HEK293 (cell line): ENCODE measurements at regions not wholly inside any gene's neighbourhood (a gene's known extent, or its start where the extent isn't known, plus 50 kb on each side); places are given as distances from the start of the nearest gene placed in this dataset.

Experiments used
- AEBP2 ChIP-seq: fragments of 450-650 bp; formaldehyde crosslinking; IDR thresholded peaks from 2 replicates; pipeline ENCODE4 v1.5.1; 2016; ENCODE audit warnings: missing biosample characterization, missing genetic modification characterization, borderline replicate concordance
- KLF16 ChIP-seq: fragments of 450-650 bp; formaldehyde crosslinking; IDR thresholded peaks from 2 replicates; pipeline ENCODE4 v1.5.1; 2017; ENCODE audit warnings: missing biosample characterization, missing genetic modification characterization
- KLF9 ChIP-seq: fragments of 450-650 bp; formaldehyde crosslinking; IDR thresholded peaks from 2 replicates; pipeline ENCODE4 v1.5.1; 2016; ENCODE audit warnings: missing biosample characterization, missing genetic modification characterization, low read depth
- MYNN ChIP-seq: fragments of 450-650 bp; formaldehyde crosslinking; IDR thresholded peaks from 2 replicates; pipeline ENCODE4 v1.5.1; 2016; ENCODE audit warnings: missing biosample characterization, missing genetic modification characterization, borderline replicate concordance
- OSR2 ChIP-seq: fragments of 450-650 bp; formaldehyde crosslinking; IDR thresholded peaks from 2 replicates; pipeline ENCODE4 v1.5.1; 2016; ENCODE audit warnings: missing biosample characterization, missing genetic modification characterization
- OVOL3 ChIP-seq: fragments of 450-650 bp; formaldehyde crosslinking; IDR thresholded peaks from 2 replicates; pipeline ENCODE4 v1.5.1; 2016; ENCODE audit warnings: missing biosample characterization, missing genetic modification characterization
- PRDM1 ChIP-seq: fragments of 450-650 bp; formaldehyde crosslinking; IDR thresholded peaks from 2 replicates; pipeline ENCODE4; 2016; ENCODE audit warnings: missing biosample characterization, missing genetic modification characterization
- REPIN1 ChIP-seq: fragments of 450-650 bp; formaldehyde crosslinking; IDR thresholded peaks from 2 replicates; pipeline ENCODE4 v1.5.1; 2017; ENCODE audit warnings: missing biosample characterization, missing genetic modification characterization, low read depth
- SETDB1 ChIP-seq: IDR thresholded peaks from one replicate; pipeline ENCODE4 v1.6.1; 2017; ENCODE audit warnings: mild to moderate bottlenecking, low read length, moderate library complexity, mixed read lengths; ENCODE audit not compliant: insufficient read length
- SP3 ChIP-seq: fragments of 450-650 bp; formaldehyde crosslinking; IDR thresholded peaks from 2 replicates; pipeline ENCODE4 v1.5.1; 2016; ENCODE audit warnings: missing biosample characterization, missing genetic modification characterization
- YY2 ChIP-seq: fragments of 450-650 bp; formaldehyde crosslinking; IDR thresholded peaks from 2 replicates; pipeline ENCODE4 v1.5.1; 2016; ENCODE audit warnings: missing biosample characterization, missing genetic modification characterization
- ZBTB48 ChIP-seq: fragments of 450-650 bp; formaldehyde crosslinking; IDR thresholded peaks from 2 replicates; pipeline ENCODE4 v1.5.1; 2016; ENCODE audit warnings: missing biosample characterization, missing genetic modification characterization
- ZNF155 ChIP-seq: fragments of 450-650 bp; formaldehyde crosslinking; IDR thresholded peaks from 2 replicates; pipeline ENCODE4 v1.5.1; 2016; ENCODE audit warnings: missing biosample characterization, missing genetic modification characterization
- ZNF157 ChIP-seq: fragments of 450-650 bp; formaldehyde crosslinking; IDR thresholded peaks from 2 replicates; pipeline ENCODE4 v1.5.1; 2016; ENCODE audit warnings: missing biosample characterization, missing genetic modification characterization
- ZNF24 ChIP-seq: fragments of 450-650 bp; formaldehyde crosslinking; IDR thresholded peaks from 2 replicates; pipeline ENCODE4 v1.5.1; 2016; ENCODE audit warnings: missing biosample characterization, missing genetic modification characterization
- ZNF324 ChIP-seq: fragments of 450-650 bp; formaldehyde crosslinking; IDR thresholded peaks from 2 replicates; pipeline ENCODE4 v1.5.1; 2016; ENCODE audit warnings: missing biosample characterization, missing genetic modification characterization
- ZNF366 ChIP-seq: fragments of 450-650 bp; formaldehyde crosslinking; conservative IDR thresholded peaks from 2 replicates; pipeline ENCODE4 v1.5.1; 2016; ENCODE audit warnings: missing biosample characterization, missing genetic modification characterization
- ZNF404 ChIP-seq: fragments of 450-650 bp; formaldehyde crosslinking; IDR thresholded peaks from 2 replicates; pipeline ENCODE4 v1.5.1; 2017; ENCODE audit warnings: missing biosample characterization, missing genetic modification characterization
- ZNF449 ChIP-seq: fragments of 450-650 bp; formaldehyde crosslinking; IDR thresholded peaks from 2 replicates; pipeline ENCODE4 v1.5.1; 2017; ENCODE audit warnings: missing biosample characterization, mild to moderate bottlenecking, missing genetic modification characterization, moderate library complexity
- ZNF473 ChIP-seq: fragments of 450-650 bp; formaldehyde crosslinking; IDR thresholded peaks from 2 replicates; pipeline ENCODE4 v1.5.1; 2017; ENCODE audit warnings: missing biosample characterization, missing genetic modification characterization
- ZNF48 ChIP-seq: fragments of 450-650 bp; formaldehyde crosslinking; IDR thresholded peaks from 2 replicates; pipeline ENCODE4 v1.5.1; 2016; ENCODE audit warnings: missing biosample characterization, missing genetic modification characterization
- ZNF585B ChIP-seq: fragments of 450-650 bp; formaldehyde crosslinking; IDR thresholded peaks from 2 replicates; pipeline ENCODE4 v1.5.1; 2016; ENCODE audit warnings: missing biosample characterization, missing genetic modification characterization
- ZNF660 ChIP-seq: fragments of 450-650 bp; IDR thresholded peaks from 2 replicates; pipeline ENCODE4 v1.5.1; 2018; ENCODE audit warnings: missing biosample characterization, mild to moderate bottlenecking, missing genetic modification characterization
- ZNF701 ChIP-seq: fragments of 450-650 bp; formaldehyde crosslinking; IDR thresholded peaks from 2 replicates; pipeline ENCODE4 v1.5.1; 2016; ENCODE audit warnings: missing biosample characterization, missing genetic modification characterization
- ZNF707 ChIP-seq: fragments of 450-650 bp; formaldehyde crosslinking; IDR thresholded peaks from 2 replicates; pipeline ENCODE4 v1.5.1; 2016; ENCODE audit warnings: missing biosample characterization, missing genetic modification characterization
- ZNF843 ChIP-seq: fragments of 450-650 bp; formaldehyde crosslinking; IDR thresholded peaks from 2 replicates; pipeline ENCODE4 v1.5.1; 2016; ENCODE audit warnings: missing biosample characterization, missing genetic modification characterization
- ZXDB ChIP-seq: fragments of 450-650 bp; formaldehyde crosslinking; IDR thresholded peaks from 2 replicates; pipeline ENCODE4 v1.5.1; 2016; ENCODE audit warnings: missing biosample characterization, missing genetic modification characterization
- TF ChIP-seq, protein P1 (sequence below): fragments of 450-650 bp; formaldehyde crosslinking; IDR thresholded peaks from 2 replicates; pipeline ENCODE4 v1.5.1; 2016; ENCODE audit warnings: missing biosample characterization, missing genetic modification characterization, borderline replicate concordance
- TF ChIP-seq, protein P2 (sequence below): fragments of 450-650 bp; formaldehyde crosslinking; IDR thresholded peaks from 2 replicates; pipeline ENCODE4 v1.5.1; 2017; ENCODE audit warnings: missing biosample characterization, missing genetic modification characterization

GRCh38 chr10:120184547-120185337 is 272.3 kb upstream of the PLPP4 start (continued):
- TF ChIP-seq AEBP2 (tag by site-specific recombination) = no peak
- no peak for TF ChIP-seq OVOL3 (tag by site-specific recombination)
- TF ChIP-seq REPIN1 (tag by site-specific recombination) = no peak
- no peak for TF ChIP-seq ZXDB (tag by site-specific recombination)
- no peak for TF ChIP-seq ZNF24
- TF ChIP-seq ZNF473 (tag by site-specific recombination) = no peak
- TF ChIP-seq ZNF366 (tag by site-specific recombination) = no peak
- no peak for TF ChIP-seq ZNF48 (tag by site-specific recombination)
- no peak for TF ChIP-seq ZNF404 (tag by site-specific recombination)
- TF ChIP-seq YY2 (tag by site-specific recombination) = no peak
- no peak for TF ChIP-seq SP3
- peak; percentile 81; the same call in 1 of the 2 replicates for TF ChIP-seq MYNN (tag by site-specific recombination)
- no peak for TF ChIP-seq ZBTB48 (tag by site-specific recombination)
- TF ChIP-seq ZNF707 (tag by site-specific recombination) = no peak
- no peak for TF ChIP-seq ZNF157
- no peak for TF ChIP-seq KLF16 (tag by site-specific recombination)
- no peak for TF ChIP-seq ZNF449 (tag by site-specific recombination)
- TF ChIP-seq ZNF585B (tag by site-specific recombination) = no peak
- no peak for TF ChIP-seq ZNF701 (tag by site-specific recombination)
- no peak for TF ChIP-seq ZNF324 (tag by site-specific recombination)
- no peak for TF ChIP-seq PRDM1 (tag by site-specific recombination)
- no peak for TF ChIP-seq KLF9 (tag by site-specific recombination)
- TF ChIP-seq, protein P1, sequence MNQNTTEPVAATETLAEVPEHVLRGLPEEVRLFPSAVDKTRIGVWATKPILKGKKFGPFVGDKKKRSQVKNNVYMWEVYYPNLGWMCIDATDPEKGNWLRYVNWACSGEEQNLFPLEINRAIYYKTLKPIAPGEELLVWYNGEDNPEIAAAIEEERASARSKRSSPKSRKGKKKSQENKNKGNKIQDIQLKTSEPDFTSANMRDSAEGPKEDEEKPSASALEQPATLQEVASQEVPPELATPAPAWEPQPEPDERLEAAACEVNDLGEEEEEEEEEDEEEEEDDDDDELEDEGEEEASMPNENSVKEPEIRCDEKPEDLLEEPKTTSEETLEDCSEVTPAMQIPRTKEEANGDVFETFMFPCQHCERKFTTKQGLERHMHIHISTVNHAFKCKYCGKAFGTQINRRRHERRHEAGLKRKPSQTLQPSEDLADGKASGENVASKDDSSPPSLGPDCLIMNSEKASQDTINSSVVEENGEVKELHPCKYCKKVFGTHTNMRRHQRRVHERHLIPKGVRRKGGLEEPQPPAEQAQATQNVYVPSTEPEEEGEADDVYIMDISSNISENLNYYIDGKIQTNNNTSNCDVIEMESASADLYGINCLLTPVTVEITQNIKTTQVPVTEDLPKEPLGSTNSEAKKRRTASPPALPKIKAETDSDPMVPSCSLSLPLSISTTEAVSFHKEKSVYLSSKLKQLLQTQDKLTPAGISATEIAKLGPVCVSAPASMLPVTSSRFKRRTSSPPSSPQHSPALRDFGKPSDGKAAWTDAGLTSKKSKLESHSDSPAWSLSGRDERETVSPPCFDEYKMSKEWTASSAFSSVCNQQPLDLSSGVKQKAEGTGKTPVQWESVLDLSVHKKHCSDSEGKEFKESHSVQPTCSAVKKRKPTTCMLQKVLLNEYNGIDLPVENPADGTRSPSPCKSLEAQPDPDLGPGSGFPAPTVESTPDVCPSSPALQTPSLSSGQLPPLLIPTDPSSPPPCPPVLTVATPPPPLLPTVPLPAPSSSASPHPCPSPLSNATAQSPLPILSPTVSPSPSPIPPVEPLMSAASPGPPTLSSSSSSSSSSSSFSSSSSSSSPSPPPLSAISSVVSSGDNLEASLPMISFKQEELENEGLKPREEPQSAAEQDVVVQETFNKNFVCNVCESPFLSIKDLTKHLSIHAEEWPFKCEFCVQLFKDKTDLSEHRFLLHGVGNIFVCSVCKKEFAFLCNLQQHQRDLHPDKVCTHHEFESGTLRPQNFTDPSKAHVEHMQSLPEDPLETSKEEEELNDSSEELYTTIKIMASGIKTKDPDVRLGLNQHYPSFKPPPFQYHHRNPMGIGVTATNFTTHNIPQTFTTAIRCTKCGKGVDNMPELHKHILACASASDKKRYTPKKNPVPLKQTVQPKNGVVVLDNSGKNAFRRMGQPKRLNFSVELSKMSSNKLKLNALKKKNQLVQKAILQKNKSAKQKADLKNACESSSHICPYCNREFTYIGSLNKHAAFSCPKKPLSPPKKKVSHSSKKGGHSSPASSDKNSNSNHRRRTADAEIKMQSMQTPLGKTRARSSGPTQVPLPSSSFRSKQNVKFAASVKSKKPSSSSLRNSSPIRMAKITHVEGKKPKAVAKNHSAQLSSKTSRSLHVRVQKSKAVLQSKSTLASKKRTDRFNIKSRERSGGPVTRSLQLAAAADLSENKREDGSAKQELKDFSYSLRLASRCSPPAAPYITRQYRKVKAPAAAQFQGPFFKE (tag by site-specific recombination) = no peak
- no peak for TF ChIP-seq SETDB1
- TF ChIP-seq, protein P2, sequence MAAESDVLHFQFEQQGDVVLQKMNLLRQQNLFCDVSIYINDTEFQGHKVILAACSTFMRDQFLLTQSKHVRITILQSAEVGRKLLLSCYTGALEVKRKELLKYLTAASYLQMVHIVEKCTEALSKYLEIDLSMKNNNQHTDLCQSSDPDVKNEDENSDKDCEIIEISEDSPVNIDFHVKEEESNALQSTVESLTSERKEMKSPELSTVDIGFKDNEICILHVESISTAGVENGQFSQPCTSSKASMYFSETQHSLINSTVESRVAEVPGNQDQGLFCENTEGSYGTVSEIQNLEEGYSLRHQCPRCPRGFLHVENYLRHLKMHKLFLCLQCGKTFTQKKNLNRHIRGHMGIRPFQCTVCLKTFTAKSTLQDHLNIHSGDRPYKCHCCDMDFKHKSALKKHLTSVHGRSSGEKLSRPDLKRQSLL (tag by site-specific recombination) = peak; percentile 96
- no peak for TF ChIP-seq ZNF660 (tag by site-specific recombination)
- no peak for TF ChIP-seq ZNF155 (tag by site-specific recombination)
- peak; percentile 69; the same call in 1 of the 2 replicates for TF ChIP-seq OSR2 (tag by site-specific recombination)
- TF ChIP-seq ZNF843 = no peak
